Heart right ventricle (tissue), 16 donors: ENCODE measurements at regions not wholly inside any gene's neighbourhood (a gene's known extent, or its start where the extent isn't known, plus 50 kb on each side); places are given as distances from the start of the nearest gene placed in this dataset.
A peak's percentile ranks its signal among the peaks of the same experiment; 100 is the strongest.
"Not testable (repeated sequence)": the region's sequence is repeated elsewhere in the genome, so short reads cannot be mapped to it uniquely, and the experiment has no call there.

ENCODE experiments used
- ATAC-seq, 8 donors: fragments of 200-7000 bp; cut with Tn5 transposase; one replicate each; pipeline ENCODE4 v1.9.1; 2020; ENCODE audit warnings: mild to moderate bottlenecking in 8 of 8, moderate library complexity in 8 of 8, moderate number of reproducible peaks in 1 of 8
- DNase-seq, 2 donors: peaks; one replicate each; pipeline ENCODE4 v3.0.0-alpha.2; 2020
- H3K27ac ChIP-seq, 10 donors: fragments of 200-600 bp; sonication (generic) in 2 of 10; one replicate each; pipeline versions ENCODE4 v1.5.0 to v1.8.0; 2020 to 2022; ENCODE audit warnings: mild to moderate bottlenecking in 3 of 10
- H3K27me3 ChIP-seq, 7 donors: fragments of 200-600 bp; one replicate each; pipeline ENCODE4 v1.8.0; 2021 to 2022; ENCODE audit warnings: mild to moderate bottlenecking in 2 of 7
- H3K36me3 ChIP-seq, 9 donors: fragments of 200-600 bp; sonication (generic) in 1 of 9; one replicate each; pipeline versions ENCODE4 v1.5.0 to v1.8.0; 2020 to 2022; ENCODE audit warnings: mild to moderate bottlenecking in 2 of 9
- H3K4me1 ChIP-seq, 9 donors: fragments of 200-600 bp; sonication (generic) in 1 of 9; one replicate each; pipeline versions ENCODE4 v1.5.0 to v1.8.0; 2020 to 2022; ENCODE audit warnings: mild to moderate bottlenecking in 4 of 9
- H3K4me3 ChIP-seq, 10 donors: fragments of 200-600 bp; sonication (generic) in 2 of 10; one replicate each; pipeline versions ENCODE4 v1.5.0 to v1.8.0; 2020 to 2022; ENCODE audit warnings: mild to moderate bottlenecking in 7 of 10, moderate library complexity in 2 of 10
- H3K9me3 ChIP-seq, 11 donors: fragments of 200-600 bp in 10 of 11; sonication (generic) in 2 of 11; one replicate each; pipeline versions ENCODE4 v1.5.0 to v1.8.0; 2013 to 2022; ENCODE audit warnings: mild to moderate bottlenecking in 2 of 11, control low read depth in 1 of 11, moderate library complexity in 1 of 11
- CTCF ChIP-seq, 9 donors: fragments of 200-600 bp; sonication (generic) in 2 of 9; IDR thresholded peaks; one replicate each; pipeline versions ENCODE4 v1.5.0 to v1.8.0; 2021 to 2022; ENCODE audit warnings: antibody characterized with exemption in 9 of 9, mild to moderate bottlenecking in 5 of 9, moderate library complexity in 1 of 9
- WGBS, 2 donors: extraction: QIAGEN DNeasy Blood & Tissue Kit; methylation state at CpG; one replicate each; pipeline ENCODE4 v1.1.7; 2013; ENCODE audit warnings: inconsistent platforms in 1 of 2; 5-methylcytosine and 5-hydroxymethylcytosine counted together
- intact Hi-C, 10 donors: fragments of 100-400 bp; cut with DNase I; formaldehyde crosslinking; loops; one replicate each; pipeline versions ENCODE4 v1.11.1 to v1.14.2; 2022
- donor health status: Arrhythmogenic right ventricular cardiomyopathy.
- donor health status: ischemic (EF 13 %, LVEDD 7.1; RV severe dilation, severe dysfunction).
- donor health status: healthy with polysubstance abuse.
- donor health status: DM: no; HTN: yes; CAD: no.
- donor health status: DM: no; HTN: no; CAD: no.
- donor health status: ischemic (EF 25% LVEDD 6.9; RV normal size, moderate dysfunction).
- donor health status: ischemic (EF 25% LVEDD 5.7; RV mildly dilated, moderate dysfunction).
- donor health status: healthy.
- donor health status: DM: yes; HTN: yes; CAD: no.
- donor health status: Ischemic cardiomyopathy.
- donor health status: ischemic (EF 35%, LVEDD 5.7; RV mildly dilated, moderate dysfunction).
- donor health status: nonischemic (EF 11% LVEDD 7.7; RV severe dilation, severe dysfunction).
- donor health status: DM: yes; HTN: yes; CAD: no.
- donor health status: PGD.
- donor health status: ischemic (EF 29% LVEDD 5.4; RV normal size, mild dysfunction).
- donor health status: nonischemic (EF 23%, LVEDD 6.1; RV moderate dilation, normal function).

DNA sequence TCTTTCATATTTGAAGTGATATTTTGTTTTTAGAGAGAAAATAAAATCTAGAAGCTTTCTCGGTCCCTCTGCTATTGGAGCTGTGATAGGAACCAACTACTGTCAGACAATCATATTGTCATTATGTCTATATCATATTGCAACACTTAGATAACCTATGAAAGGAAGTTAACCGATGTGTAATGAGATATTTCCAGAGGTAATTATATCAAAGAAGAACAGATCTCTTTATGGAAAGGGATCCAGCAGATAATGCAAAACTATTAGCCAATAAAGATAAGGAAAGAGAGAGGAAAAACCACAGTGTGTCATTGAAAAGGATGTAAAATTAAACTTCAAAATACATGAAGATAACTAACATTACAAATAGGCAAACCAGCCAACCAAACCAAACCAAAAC is 529.1 kb upstream of the CCDC54 start:
- Histone ChIP-seq H3K4me1 (peaks cover 0 to 8% (median 0%) of the 10 kb centered on the region in 9 donors), H3K36me3 (no peaks in the 10 kb centered on the region), H3K27me3 (no peaks in the 10 kb centered on the region), H3K4me3 (no peak overlapping the region), H3K27ac (no peak overlapping the region), H3K9me3 (no peaks in the 10 kb centered on the region)
- ATAC-seq (no peak), DNase-seq (no peak)
- TF ChIP-seq CTCF (IDR thresholded peaks at IDR 0.05), result no peak
- intact Hi-C loops, result no loop called here
- WGBS, 2 donors, result 74 to 79% methylated on average over 2 of the region's 2 CpGs

GRCh38 chr3:106850437-106850836 is 526.8 kb upstream of the CCDC54 start:
- H3K27ac ChIP-seq, result peak overlapping the region in 3 of 10 donors; percentile 25 to 46 (median 25)
- WGBS, 2 donors, result 65 to 67% methylated on average over 3 of the region's 3 CpGs
- DNase-seq, result no peak

GRCh38 chr3:106858321-106858720 is 518.9 kb upstream of the CCDC54 start:
- H3K36me3 ChIP-seq, H3K4me1 ChIP-seq, H3K27me3 ChIP-seq, ATAC-seq, intact Hi-C loops, H3K4me3 ChIP-seq, H3K27ac ChIP-seq, DNase-seq: not testable (repeated sequence)
- 57 to 70% methylated on average over 3 of the region's 3 CpGs for WGBS, 2 donors
- peaks cover 0 to 17% (median 0%) of the 10 kb centered on the region in 11 donors for H3K9me3 ChIP-seq

More at GRCh38 chr3:106850437-106850836, 526.8 kb upstream of the CCDC54 start:
- peak in 6 of 8 donors; percentile 38 to 75 (median 65) for ATAC-seq
- intact Hi-C loops, result no loop called here
- Histone ChIP-seq H3K27me3 (no peaks in the 10 kb centered on the region), H3K9me3 (peaks cover 0 to 4% (median 0%) of the 10 kb centered on the region in 11 donors), H3K4me3 (no peak overlapping the region), H3K36me3 (no peaks in the 10 kb centered on the region), H3K4me1 (peaks cover 0 to 8% (median 0%) of the 10 kb centered on the region in 9 donors)
- TF ChIP-seq CTCF (IDR thresholded peaks at IDR 0.05), result no peak

- no peaks in the 10 kb centered on the region for H3K4me1 ChIP-seq
- no peaks in the 10 kb centered on the region for H3K36me3 ChIP-seq
- H3K9me3 ChIP-seq, result peaks cover 0 to 14% (median 0%) of the 10 kb centered on the region in 11 donors
- H3K27ac ChIP-seq, result no peak overlapping the region
- ATAC-seq (no peak), DNase-seq (no peak)
- intact Hi-C loops, result no loop called here
- TF ChIP-seq CTCF (IDR thresholded peaks at IDR 0.05), result no peak
- no peaks in the 10 kb centered on the region for H3K27me3 ChIP-seq
- H3K4me3 ChIP-seq, result no peak overlapping the region
Measured at GRCh38 chr3:106860182-106860581, 517.1 kb upstream of the CCDC54 start.

GRCh38 chr3:106862067-106862466 is 515.2 kb upstream of the CCDC54 start:
- no peak for DNase-seq
- H3K9me3 ChIP-seq, result peaks cover 0 to 9% (median 0%) of the 10 kb centered on the region in 11 donors
- TF ChIP-seq CTCF (IDR thresholded peaks at IDR 0.05), result peak in 7 of 9 donors; percentile 11 to 51 (median 29)
- no peak for ATAC-seq
- H3K27ac ChIP-seq, result no peak overlapping the region
- intact Hi-C loops, result no loop called here
- no peaks in the 10 kb centered on the region for H3K36me3 ChIP-seq
- H3K27me3 ChIP-seq, result no peaks in the 10 kb centered on the region
- WGBS, 2 donors, result 36 to 42% methylated on average over 3 of the region's 3 CpGs
- H3K4me1 ChIP-seq, result no peaks in the 10 kb centered on the region
- H3K4me3 ChIP-seq, result no peak overlapping the region
